GM19023 (cell line): ENCODE measurements at regions not wholly inside any gene's neighbourhood (a gene's known extent, or its start where the extent isn't known, plus 50 kb on each side); places are given as distances from the start of the nearest gene placed in this dataset.
"Not testable (repeated sequence)": the region's sequence is repeated elsewhere in the genome, so short reads cannot be mapped to it uniquely, and the experiment has no call there.

Experiments
- ATAC-seq: cut with Tn5 transposase; IDR thresholded peaks from one replicate; pipeline ENCODE4 v1.9.1; 2021; ENCODE audit warnings: mild to moderate bottlenecking, moderate library complexity; ENCODE audit not compliant: unreplicated experiment

DNA sequence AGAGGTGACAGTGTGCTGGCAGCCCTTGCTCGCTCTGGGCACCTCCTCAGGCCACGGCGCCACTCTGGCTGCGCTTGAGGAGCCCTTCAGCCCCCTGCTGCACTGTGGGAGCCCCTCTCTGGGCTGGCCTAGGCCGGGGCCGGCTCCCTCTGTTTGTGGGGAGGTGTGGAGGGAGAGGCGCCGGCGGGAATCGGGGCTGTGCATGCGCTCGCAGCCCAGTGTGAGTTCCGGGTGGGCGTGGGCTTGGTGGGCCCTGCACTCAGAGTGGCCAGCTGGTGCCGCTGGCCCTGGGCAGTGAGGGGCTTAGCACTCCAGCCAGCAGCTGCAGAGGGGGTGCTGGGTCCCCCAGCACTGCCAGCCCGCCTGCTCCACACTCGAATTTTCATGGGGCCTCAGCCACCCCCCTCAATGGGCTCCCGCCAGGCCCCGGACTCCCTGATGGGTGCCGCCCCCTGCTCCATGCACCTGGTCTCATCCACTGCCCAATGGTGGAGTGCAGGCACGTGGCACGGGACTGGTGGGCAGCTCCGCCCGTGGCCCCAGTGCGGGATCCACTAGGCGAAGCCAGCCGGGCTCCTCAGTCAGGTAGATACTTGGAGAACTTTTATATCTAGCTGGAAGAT, 96.7 kb upstream of the BET1 start:
- no peak for ATAC-seq

DNA sequence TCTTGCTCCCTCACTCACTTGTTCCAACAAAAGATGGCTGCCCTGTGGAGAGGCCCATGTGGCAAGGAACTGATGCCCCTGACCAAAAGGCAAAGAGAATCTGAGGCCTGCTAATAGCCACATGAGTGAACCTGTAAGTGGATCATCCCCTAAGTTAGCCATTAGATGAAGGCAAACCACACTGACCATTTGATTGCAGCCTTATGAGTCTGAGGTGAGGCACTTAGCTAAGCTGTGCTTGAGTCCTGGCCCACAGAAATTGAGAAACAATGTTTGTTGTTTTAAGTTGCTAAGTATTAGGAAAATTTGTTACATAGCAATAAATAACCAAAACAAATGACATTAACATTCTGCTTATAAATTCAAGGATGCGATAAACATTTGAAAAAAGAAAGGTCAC, 100.1 kb upstream of the BET1 start:
- no peak for ATAC-seq

DNA sequence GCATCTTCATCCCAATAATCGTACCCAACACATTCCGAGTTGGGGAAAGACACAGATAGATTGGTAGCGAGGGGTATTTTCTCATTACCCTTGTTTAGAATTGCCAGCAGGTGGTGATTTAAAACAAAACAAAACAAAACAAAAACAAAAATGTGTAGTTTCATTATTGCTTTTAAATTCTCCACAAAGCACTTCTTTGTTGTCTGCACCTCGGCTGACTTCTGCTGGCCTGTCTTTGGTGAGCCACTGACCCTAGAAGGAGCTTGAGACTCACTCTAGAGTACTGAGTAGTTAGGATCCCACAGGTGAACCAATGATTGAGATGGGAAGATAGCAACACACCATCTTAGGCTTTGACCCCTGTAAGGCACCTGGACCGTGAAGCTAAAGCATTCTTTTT, 105.4 kb upstream of the BET1 start:
- peak; percentile 69 for ATAC-seq

DNA sequence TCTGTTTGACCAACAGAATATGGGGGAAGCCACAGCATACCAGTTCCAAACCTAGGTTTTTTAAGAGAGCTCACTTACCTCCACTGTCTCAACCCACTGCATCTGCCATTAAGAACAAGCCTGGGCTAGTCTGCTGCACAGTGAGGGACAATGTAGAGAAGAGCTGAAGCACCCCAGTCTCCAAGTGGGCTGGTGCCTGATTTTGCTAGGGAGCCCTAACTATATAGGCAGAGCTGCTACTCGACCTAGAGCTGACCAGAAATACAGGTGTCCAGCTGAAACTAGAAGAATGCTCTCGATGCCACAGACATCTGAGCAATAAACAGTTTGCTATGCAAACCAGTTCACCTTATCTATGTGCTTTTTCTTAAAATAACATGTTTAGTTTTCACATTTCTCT, 106.9 kb upstream of the BET1 start:
- ATAC-seq, result peak; percentile 73

DNA sequence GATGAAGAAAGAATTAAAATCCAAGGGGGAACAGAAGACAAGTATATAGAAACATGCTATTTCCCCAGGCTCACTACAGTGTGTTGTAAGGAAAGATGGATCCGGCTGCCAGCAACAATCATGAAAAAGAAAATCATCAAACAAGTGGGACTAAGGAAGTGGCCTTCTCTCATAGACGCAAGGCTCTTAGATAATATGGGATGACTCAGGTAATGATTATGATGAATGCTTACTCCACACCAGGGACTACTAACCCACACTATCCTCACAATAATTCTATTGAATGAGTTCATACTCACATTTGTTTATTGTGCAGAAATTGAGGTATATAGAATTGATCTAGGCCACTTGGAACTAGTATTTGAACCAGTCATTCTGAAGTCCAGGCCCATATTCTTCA, 111.2 kb upstream of the BET1 start:
- ATAC-seq, result no peak

DNA sequence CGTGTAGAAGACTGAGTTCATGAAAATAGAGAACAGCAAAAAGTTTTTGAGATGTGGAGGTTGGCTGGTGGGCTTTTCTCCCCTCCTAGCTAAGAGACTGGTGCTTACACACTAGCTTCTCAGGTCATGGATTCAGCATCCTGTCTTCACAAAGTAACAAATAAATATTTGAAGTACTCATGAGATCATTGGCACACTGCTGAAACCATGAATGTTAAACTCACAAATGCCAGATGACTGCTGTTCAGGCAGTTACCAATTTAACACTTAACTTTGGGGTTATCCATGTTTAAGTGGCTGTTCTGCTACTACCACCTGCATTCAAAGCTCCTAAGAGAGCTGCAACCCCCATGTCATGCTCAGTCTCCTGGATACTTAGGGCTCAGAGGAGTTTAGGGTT, 119.0 kb upstream of the BET1 start:
- ATAC-seq, result no peak

DNA sequence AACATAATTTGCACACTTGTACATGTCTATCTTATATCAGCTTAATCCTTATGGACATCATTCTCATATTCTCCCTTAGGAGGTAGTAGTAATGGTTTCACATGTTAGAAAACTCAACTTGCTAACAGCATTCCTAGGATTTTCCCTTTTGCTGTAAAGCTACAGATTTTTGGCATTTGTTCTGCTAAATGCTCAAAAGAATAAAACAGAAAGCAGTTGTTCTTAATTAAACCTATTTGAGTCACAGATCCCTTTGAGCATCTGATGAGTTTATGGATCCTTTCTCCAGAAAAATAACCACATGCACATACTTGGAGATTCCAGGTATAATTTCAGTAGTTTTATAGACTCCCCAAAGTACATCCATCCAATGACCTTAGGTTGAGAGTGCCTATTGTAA, 122.9 kb upstream of the BET1 start:
- ATAC-seq, result no peak

DNA sequence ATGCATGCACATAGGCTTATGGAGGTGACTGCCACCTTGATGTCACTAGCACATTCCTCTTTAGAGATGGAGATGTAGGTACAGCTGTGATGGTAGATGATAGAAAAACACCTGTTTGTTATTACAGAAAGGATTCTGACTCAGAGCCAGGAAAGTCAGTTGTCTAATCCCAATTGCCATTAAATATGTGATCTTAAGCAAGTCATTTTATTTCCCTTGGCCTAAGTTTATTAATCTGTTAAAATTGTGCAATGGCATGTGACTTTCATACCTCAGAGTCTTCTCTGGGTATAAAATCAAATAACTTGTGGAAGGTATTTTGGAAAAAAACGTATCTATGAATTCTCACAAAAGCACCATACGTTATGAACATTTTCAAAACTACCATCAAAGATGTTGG, 123.9 kb upstream of the BET1 start:
- no peak for ATAC-seq

DNA sequence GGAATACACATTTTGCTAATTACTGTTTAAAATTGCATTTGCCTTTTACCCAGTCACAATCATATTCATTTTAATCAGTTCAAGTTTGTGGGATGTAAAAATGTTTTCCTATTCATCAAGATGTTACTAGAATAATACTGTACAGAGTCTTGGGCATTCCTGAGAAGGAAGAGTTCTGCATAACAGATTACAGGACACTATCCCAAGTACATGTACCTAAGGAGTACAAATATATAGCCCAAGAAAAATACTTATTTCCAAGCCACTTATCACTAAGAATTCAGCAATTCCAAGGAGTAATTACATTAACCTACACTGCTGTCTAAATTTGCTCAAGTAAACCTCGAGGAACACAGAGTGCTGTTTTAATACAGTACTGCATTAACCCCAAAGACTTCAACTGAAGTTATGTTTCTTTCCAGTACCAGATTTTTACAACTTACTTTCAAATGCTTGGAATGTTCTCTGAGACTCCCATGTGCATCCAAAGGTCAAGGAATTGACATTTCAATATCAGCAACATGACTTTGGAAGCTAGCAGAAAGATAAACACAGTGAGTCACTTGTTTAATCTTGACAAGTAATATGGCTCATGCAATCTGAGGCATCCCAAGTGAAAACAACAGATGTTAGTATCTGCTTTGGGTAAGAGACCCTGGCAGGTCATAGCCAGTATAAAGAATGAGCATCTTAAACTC, 125.4 kb upstream of the BET1 start:
- ATAC-seq, result no peak

DNA sequence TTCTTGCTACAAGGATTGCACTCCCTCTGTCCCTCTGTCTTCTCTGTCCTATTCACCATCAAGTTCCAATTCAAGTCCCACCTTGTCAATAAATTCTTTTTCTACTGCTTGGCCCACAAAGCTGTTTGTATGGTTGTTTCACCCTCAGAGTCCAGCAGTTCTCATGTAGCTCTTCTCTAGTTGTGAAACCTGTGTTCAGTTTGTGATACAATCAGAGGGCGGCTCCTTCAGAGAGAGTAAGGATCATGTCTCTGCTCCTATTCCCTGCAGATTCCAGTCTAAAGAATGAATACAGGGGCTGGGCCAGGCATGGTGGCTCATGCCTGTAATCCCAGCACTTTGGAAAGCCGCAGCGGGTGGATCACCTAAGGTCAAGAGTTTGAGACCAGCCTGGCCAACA, 126.6 kb upstream of the BET1 start:
- no peak for ATAC-seq

DNA sequence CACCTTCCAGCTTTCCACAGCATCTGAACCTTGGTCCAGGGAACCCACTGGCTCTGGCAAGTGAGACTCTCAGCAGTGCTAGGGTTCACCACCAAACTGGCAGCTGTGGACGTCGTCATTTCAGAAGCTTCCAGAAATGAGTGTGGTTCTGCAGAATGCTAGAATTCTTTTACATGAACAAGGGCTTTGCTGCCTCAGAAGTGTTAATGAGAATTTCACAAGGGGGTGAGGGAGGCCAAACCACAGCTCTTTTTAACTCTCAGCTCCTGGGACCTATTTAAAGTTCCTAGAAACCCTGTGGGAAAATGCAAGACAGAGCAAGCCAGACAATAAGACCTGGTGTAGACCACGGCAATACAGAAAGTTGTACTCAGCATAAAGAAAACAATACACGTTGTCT, 129.3 kb upstream of the BET1 start:
- no peak for ATAC-seq

DNA sequence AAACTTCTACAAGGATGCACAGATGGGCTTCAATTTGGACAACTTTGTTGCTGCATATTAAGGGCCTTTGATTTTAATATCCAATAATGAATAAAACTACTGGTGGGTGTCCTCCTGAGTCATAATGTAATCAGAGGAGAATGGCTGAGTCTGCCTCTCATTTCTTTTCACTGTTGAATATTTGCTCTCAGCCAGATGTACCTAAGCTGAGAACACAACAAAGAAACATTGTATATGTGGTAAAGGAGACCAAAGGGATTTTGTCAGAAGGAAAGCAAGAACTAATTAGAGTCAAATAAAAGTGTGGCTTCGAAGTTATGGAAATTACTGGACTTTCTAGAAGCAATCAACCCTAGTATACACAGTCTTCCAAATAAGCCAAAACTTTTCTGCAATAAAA, 131.0 kb upstream of the BET1 start:
- no peak for ATAC-seq

DNA sequence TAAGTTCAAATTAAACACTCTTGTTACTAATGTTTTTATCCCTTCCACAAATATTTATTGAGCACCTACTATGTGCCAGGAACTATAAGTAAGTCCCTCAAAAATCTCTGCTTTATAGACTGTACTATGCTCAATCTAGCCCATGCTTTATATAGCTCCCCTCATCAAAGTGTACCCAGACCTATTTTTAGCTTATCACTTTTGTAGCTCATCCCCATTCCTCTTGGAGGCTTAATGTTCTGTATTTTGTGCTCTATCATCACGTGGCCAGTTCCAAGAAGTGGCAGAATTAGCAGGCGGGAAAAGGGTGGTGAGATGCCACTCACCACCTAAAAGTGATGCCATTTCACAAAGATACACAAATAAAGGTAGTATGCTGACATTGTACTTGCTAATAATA, 138.1 kb upstream of the BET1 start:
- ATAC-seq, result no peak

DNA sequence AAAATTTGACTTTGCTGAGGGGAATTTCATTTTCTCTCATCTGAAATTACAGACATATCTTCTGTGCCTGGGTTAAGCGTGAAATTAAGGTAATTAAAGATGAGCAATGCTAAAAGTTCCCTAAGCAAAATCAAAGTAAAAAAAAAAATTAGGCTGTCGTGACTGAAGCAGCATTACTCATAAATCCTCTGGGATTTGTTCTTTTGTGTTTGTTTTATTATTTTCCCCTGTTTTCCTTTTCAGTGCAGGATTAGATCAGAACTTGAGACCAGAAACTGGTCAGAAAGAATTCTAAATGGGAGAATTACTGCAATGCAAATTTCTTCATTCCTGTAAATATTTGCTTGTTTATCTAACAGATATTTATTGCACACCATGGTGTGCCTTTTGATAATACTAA, 141.4 kb upstream of the BET1 start:
- no peak for ATAC-seq

DNA sequence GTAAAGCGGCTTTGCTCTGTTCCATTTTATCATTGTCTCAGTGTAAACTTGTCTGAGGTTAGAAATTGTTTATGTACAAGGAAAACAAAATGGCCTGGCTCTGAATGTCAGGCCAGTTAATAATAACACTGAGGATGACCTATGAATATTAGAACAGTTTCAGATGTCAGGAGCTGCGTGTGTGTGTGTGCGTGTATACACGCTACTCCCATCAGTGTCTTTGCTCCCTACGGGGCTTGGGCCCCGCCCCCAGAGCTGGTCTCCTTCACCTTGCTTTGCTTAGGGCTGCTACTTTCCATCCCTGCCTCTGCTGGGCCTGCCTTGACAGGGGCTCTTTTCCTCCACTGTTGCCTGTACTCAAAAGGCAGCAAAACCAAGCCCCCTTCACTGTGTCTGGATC, 142.3 kb upstream of the BET1 start:
- ATAC-seq, result no peak

DNA sequence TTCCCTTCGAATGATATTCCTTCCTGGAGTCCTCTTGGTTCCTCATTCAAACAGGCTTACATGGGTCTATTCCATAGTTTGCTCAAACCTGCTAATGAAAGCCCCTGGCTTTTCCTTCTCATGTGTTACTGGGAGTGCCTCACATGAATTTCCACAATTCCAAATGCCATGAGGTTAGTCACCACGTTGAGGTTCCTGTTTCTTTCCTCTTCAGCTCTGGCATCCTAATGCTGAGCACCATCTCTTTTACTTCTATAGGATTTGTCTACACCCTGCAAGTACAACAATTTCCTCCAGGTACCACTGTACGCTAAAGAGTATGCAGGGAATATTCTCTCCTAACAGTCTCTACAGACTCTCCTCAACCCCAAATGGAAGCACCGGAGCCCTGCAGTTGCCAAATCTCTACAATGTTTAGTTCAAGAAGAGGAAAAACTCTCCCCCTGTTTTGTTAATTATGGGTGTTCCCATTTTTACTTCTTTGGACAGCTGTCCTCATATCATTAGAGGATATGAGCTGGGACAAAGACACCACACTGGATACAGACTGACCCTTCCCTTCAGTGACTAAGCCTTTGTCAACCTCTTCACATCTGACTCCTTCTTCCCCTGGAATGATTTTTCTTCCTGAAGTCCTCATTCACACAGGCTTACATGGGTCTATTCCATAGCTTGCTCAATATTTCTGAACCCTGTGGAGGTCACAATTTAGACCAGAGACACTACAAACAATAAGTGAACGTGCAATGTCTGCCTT, 145.8 kb upstream of the BET1 start:
- no peak for ATAC-seq

DNA sequence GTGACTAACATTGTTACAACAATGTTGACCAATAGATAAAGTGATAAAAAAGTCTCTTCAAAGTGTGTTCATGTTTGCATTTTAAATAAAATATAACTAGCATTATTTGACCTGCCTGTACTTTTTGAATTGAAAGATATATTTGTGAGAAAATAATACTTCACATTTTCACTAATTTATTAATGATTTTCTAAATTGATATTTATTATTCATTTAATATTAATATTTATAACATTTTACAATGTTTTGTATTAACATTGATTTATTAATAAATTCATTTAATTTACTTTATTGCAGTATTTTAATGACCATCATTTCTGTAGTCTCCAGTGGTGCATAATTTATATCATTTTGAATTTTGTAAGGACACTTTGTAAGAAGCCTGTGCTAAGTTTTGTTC, 150.0 kb upstream of the BET1 start:
- ATAC-seq, result no peak

DNA sequence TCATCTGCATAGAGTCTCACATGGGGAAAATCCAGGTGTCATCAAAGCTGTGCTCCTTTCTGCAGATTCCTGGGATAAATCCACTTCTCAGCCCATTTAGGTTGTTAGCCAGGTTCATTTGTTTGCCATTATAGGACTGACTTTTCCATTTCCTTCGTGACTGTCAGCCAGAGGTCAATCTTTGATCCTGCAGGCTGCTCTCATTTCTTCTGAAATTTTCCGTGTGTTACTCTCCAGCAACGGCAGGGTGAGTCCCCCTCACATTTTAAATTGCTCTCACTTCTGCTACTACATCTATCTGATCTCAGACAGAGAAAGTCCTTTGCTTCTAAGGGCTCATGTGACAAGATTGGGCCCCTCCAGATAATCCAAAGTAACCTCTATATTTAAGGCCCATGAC, 150.7 kb upstream of the BET1 start:
- no peak for ATAC-seq

DNA sequence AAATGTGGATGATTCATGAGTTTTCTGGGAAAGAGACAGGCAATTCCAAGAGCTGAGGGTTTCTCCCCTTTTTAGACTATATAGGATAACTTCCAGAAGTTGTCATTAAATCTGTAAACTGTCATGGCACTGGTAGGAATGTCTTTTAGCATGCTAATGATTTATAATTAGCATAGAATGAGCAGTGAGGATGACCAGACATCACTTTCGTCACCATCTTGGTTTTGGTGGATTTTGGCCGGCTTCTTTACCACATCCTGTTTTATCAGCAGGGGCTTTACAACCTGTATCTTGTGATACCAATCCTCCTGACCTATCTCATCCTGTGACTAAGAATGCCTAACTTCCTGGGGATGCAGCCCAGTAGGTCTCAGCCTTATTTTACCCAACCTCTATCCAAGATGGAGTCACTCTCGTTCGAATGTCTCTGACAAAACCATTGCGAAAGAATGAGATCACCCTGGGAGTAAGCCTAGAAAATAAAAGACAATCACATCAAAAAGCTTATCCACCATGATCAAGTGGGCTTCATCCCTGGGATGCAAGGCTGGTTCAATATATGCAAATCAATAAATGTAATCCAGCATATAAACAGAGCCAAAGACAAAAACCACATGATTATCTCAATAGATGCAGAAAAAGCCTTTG, 153.6 kb upstream of the BET1 start:
- not testable (repeated sequence) for ATAC-seq

DNA sequence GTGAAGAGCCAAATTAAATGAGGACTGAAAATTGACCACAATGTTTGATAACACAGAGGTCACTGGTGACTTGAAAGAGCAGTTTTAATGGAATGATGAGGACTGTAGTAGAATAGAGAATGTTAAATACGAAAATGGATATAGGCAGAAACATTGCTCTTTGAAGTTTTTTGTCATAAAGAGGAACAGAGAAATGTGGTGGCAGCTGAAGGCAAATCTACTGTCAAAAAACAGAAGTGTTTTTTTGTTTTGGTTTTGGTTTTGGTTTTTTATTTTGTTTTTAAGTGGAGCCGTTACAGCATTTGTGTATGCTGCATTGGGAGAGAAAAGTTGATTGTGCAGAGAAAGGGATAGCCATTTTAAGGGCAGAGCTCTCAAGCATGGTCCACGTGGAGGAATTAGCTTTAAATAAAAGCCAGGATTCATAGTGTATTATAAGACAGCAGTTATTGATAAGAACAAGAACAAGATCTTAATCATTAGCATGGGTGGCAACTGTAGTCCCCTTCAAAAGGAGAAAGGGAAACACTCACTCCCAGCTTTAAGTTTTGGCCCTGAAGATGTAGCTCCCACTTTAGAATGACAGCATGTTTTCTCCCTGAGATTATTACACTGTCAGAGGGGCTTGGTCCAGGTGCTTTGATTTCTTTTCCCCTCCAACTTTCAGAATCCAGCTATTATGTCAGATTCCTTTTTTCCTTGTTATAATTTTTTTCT, 156.7 kb upstream of the BET1 start:
- peak; percentile 95 for ATAC-seq

DNA sequence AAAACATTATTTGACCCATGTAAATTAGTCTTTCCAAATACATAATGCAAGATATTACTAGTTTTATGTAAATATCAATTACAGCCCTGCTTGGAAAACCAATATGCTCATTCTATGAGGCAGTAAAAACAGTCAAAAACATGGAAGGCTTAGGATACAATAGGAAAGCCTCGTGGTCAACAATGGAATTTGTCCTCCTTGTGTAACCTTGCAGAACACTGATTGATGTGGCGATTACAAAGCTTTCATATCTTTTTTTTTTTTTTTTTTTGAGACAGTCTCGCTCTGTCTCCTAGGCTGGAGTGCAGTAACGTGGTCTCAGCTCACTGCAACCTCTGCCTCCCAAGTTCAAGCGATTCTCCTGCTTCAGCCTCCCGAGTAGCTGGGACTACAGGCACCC, 157.3 kb upstream of the BET1 start:
- ATAC-seq, result no peak
